Effector memory CD8-positive, alpha-beta T cell (primary cell): ENCODE measurements at regions not wholly inside any gene's neighbourhood (a gene's known extent, or its start where the extent isn't known, plus 50 kb on each side); places are given as distances from the start of the nearest gene placed in this dataset.
"Not testable (repeated sequence)": the region's sequence is repeated elsewhere in the genome, so short reads cannot be mapped to it uniquely, and the experiment has no call there.

Experiments used
- ATAC-seq: fragments of 150-1000 bp; cut with Tn5 transposase; replicated peaks from 2 replicates; pipeline ENCODE4 v1.10.0; 2021; ENCODE audit warnings: mild to moderate bottlenecking, moderate library complexity
- DNase-seq, 3 experiments: peaks; one replicate each; pipeline ENCODE4 v3.0.0; 2021
- H3K27ac Mint-ChIP-seq, 2 donors: one replicate each; pipeline ENCODE4 v1.8.0; 2022; ENCODE audit warnings: mild to moderate bottlenecking in 2 of 2, mixed read lengths in 2 of 2, moderate library complexity in 2 of 2
- H3K27me3 Mint-ChIP-seq, 2 donors: one replicate each; pipeline ENCODE4 v1.8.0; 2022; ENCODE audit warnings: mixed read lengths in 2 of 2
- H3K36me3 Mint-ChIP-seq: one replicate; pipeline ENCODE4 v1.8.0; 2022; ENCODE audit warnings: mild to moderate bottlenecking, moderate library complexity, mixed read lengths; ENCODE audit not compliant: insufficient read depth
- H3K4me1 Mint-ChIP-seq, 2 donors: one replicate each; pipeline ENCODE4 v1.8.0; 2022; ENCODE audit warnings: low read depth in 2 of 2, mixed read lengths in 2 of 2
- H3K4me3 Mint-ChIP-seq, 2 donors: one replicate each; pipeline ENCODE4 v1.8.0; 2022; ENCODE audit warnings: mild to moderate bottlenecking in 2 of 2, mixed read lengths in 2 of 2, moderate library complexity in 2 of 2
- H3K9me3 Mint-ChIP-seq, 2 donors: one replicate each; pipeline ENCODE4 v1.8.0; 2022; ENCODE audit warnings: mixed read lengths in 2 of 2

DNA sequence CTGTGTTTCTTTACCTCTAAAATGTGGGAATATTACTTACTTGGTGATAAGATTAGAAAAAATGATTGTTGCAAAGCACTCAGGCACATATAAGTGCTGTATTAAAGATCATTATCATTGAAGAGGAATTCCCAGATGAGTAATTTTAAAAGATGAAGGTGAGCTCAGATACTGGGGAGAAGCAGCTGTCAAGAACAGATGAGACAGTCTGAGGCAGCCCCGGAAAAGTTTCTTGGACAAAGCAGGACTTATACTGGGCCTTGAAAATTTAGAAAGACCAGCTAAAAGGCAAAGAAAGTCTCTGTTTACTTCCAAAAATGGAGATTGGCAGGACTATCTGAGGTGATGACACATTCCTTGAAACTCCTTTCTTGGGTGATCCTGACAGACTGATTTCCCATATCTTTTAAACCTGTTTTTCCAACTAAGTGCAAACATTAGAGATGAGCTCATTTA is 93.8 kb upstream of the MARCKS start:
- Mint-ChIP-seq H3K27ac (no peak overlapping the region), H3K4me3 (no peak overlapping the region), H3K27me3 (no peaks in the 10 kb centered on the region), H3K36me3 (no peaks in the 10 kb centered on the region), H3K4me1 (no peaks in the 10 kb centered on the region), H3K9me3 (no peaks in the 10 kb centered on the region)
- ATAC-seq = no peak
- no peak for DNase-seq

- no peak for DNase-seq
Measured at GRCh38 chr6:113763876-113764275, 93.3 kb upstream of the MARCKS start.

DNA sequence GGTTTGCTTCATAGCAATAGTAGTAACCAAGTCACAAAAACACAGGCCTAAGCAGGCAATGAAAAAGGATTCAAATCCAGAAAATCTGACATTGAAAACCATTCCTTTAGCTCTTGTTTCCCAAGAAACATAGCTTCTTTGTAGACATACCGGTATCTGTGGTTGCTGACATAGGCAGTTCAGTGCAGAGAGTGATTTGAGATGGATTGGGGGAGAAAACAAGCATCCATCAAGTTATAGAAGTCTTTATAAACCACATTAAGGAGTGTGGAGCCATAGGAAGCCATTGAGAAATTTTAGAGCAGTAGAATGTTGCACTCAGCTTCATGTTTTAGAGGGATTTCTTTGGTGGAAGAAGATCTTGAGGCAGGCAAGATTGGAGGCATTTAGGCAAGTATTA is 91.2 kb upstream of the MARCKS start:
- Mint-ChIP-seq H3K4me3 (no peak overlapping the region), H3K27ac (no peak overlapping the region), H3K9me3 (no peaks in the 10 kb centered on the region), H3K36me3 (peaks cover 2% of the 10 kb centered on the region), H3K27me3 (no peaks in the 10 kb centered on the region), H3K4me1 (no peaks in the 10 kb centered on the region)
- ATAC-seq (no peak), DNase-seq (no peak)

More at GRCh38 chr6:113763876-113764275, 93.3 kb upstream of the MARCKS start:
- no peaks in the 10 kb centered on the region for H3K36me3 Mint-ChIP-seq
- no peak for ATAC-seq
- no peaks in the 10 kb centered on the region for H3K27me3 Mint-ChIP-seq
- H3K4me1 Mint-ChIP-seq = no peaks in the 10 kb centered on the region
- no peak overlapping the region for H3K4me3 Mint-ChIP-seq
- no peaks in the 10 kb centered on the region for H3K9me3 Mint-ChIP-seq
- no peak overlapping the region for H3K27ac Mint-ChIP-seq

- DNase-seq = no peak
- Mint-ChIP-seq H3K36me3 (peaks cover 2% of the 10 kb centered on the region), H3K27me3 (no peaks in the 10 kb centered on the region), H3K4me1 (no peaks in the 10 kb centered on the region), H3K4me3 (no peak overlapping the region), H3K9me3 (no peaks in the 10 kb centered on the region), H3K27ac (no peak overlapping the region)
- ATAC-seq = no peak
Measured at GRCh38 chr6:113767985-113768384, 89.2 kb upstream of the MARCKS start.

GRCh38 chr6:113772961-113773360 is 84.2 kb upstream of the MARCKS start:
- Mint-ChIP-seq H3K9me3 (no peaks in the 10 kb centered on the region), H3K4me3 (no peak overlapping the region), H3K36me3 (peaks cover 2% of the 10 kb centered on the region), H3K27ac (no peak overlapping the region), H3K4me1 (no peaks in the 10 kb centered on the region), H3K27me3 (no peaks in the 10 kb centered on the region)
- DNase-seq (no peak), ATAC-seq (no peak)

GRCh38 chr6:113774127-113774825 is 82.9 kb upstream of the MARCKS start:
- DNase-seq (no peak), ATAC-seq (no peak)
- no peaks in the 10 kb centered on the region for H3K9me3 Mint-ChIP-seq
- H3K4me1 Mint-ChIP-seq = no peaks in the 10 kb centered on the region
- no peaks in the 10 kb centered on the region for H3K27me3 Mint-ChIP-seq
- H3K36me3 Mint-ChIP-seq = no peaks in the 10 kb centered on the region
- no peak overlapping the region for H3K4me3 Mint-ChIP-seq
- H3K27ac Mint-ChIP-seq = no peak overlapping the region

DNA sequence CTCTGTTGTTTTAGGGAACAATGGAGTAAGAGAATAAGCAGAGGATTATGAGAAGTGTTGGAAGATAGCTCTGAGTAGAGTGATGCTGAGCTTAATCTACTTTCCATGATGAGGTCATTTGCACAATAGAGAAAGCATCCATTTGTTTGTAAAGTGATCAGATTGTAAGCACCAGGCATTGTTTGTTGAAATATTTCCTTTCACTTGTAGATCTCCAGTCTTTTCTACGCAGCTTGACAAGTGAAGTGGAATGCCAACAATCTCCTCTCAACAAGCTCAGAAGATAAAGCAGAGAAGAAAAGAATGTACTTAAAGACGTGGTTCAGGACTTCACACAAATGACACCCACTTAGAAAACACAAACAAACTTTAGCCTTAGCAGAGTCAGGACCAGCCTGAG is 80.1 kb upstream of the MARCKS start:
- H3K4me1 Mint-ChIP-seq = no peaks in the 10 kb centered on the region
- ATAC-seq = no peak
- DNase-seq = no peak
- no peaks in the 10 kb centered on the region for H3K36me3 Mint-ChIP-seq
- H3K27ac Mint-ChIP-seq = no peak overlapping the region
- H3K9me3 Mint-ChIP-seq = no peaks in the 10 kb centered on the region
- no peaks in the 10 kb centered on the region for H3K27me3 Mint-ChIP-seq
- no peak overlapping the region for H3K4me3 Mint-ChIP-seq

GRCh38 chr6:113777601-113778000 is 79.5 kb upstream of the MARCKS start:
- DNase-seq (no peak), ATAC-seq (no peak)
- no peaks in the 10 kb centered on the region for H3K9me3 Mint-ChIP-seq
- H3K27me3 Mint-ChIP-seq = no peaks in the 10 kb centered on the region
- H3K4me3 Mint-ChIP-seq = no peak overlapping the region
- no peaks in the 10 kb centered on the region for H3K4me1 Mint-ChIP-seq
- H3K36me3 Mint-ChIP-seq = no peaks in the 10 kb centered on the region
- no peak overlapping the region for H3K27ac Mint-ChIP-seq

DNA sequence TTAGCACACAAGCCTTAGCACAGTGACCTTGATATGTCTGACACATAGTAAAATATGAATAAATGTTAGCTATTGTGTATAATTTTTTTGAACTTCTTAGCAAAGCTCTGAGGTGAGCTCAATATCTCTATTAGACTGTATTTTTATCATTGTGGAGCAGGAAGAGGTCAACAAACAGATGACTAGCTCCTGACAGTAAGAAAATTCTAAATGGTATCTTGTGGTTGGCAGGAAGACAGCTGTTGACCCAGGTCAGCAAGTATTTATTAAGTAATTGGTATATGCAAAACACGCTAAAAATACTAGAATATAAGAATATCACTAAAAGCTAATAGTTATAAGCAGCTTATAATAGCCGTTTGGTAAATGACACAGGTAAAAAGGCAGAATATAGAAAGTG is 77.5 kb upstream of the MARCKS start:
- Mint-ChIP-seq H3K36me3 (no peaks in the 10 kb centered on the region), H3K27ac (no peak overlapping the region), H3K27me3 (no peaks in the 10 kb centered on the region), H3K9me3 (no peaks in the 10 kb centered on the region), H3K4me1 (no peaks in the 10 kb centered on the region), H3K4me3 (no peak overlapping the region)
- DNase-seq (no peak), ATAC-seq (no peak)

- Mint-ChIP-seq H3K36me3 (no peaks in the 10 kb centered on the region), H3K4me1 (no peaks in the 10 kb centered on the region), H3K9me3 (no peaks in the 10 kb centered on the region), H3K27ac (no peak overlapping the region), H3K27me3 (no peaks in the 10 kb centered on the region), H3K4me3 (no peak overlapping the region)
- no peak for ATAC-seq
- no peak for DNase-seq
Measured at GRCh38 chr6:113782636-113783035, 74.5 kb upstream of the MARCKS start.

DNA sequence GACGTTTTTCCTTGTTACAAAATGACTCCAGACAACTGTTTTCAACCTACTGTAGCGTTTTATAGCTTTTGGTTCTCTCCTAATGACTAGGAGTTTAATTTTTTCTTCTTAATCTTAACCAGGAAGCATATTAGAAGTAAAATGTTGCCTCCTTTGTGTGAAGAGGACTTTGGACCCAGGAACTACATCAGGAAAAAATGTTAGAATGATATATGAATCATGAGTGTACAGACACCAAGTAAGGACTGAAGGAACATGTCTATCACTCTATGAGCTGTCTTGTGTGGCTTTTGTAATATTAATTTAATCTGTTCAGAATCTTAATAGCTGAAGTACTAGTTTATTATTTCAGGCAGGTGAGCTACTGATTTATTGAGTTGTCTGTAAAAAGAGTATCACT is 71.0 kb upstream of the MARCKS start:
- Mint-ChIP-seq H3K27me3 (no peaks in the 10 kb centered on the region), H3K27ac (no peak overlapping the region), H3K4me3 (no peak overlapping the region), H3K9me3 (no peaks in the 10 kb centered on the region), H3K4me1 (no peaks in the 10 kb centered on the region), H3K36me3 (no peaks in the 10 kb centered on the region)
- DNase-seq (no peak), ATAC-seq (no peak)

DNA sequence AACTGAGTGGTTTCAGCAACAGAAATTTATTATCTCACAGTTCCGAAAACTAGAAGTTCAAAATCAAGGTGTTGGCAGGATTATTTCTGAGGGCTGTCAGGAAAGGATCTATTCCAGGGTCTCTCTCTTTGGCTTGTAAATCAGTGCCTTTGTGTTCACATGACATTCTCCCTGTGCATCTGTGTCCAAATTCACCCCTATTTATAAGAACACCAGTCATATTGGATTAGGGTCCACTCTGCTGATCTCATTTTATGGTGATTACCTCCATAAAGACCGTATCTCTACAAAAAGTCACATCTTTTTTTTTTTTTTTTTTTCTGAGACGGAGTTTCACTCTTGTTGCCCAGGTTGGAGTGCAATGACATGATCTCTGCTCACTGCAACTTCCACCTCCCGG is 68.6 kb upstream of the MARCKS start:
- Mint-ChIP-seq H3K4me3 (no peak overlapping the region), H3K27ac (no peak overlapping the region), H3K4me1 (no peaks in the 10 kb centered on the region), H3K36me3 (no peaks in the 10 kb centered on the region), H3K27me3 (no peaks in the 10 kb centered on the region), H3K9me3 (no peaks in the 10 kb centered on the region)
- ATAC-seq (no peak), DNase-seq (no peak)

- ATAC-seq, H3K4me1 Mint-ChIP-seq, H3K9me3 Mint-ChIP-seq, H3K4me3 Mint-ChIP-seq, H3K27ac Mint-ChIP-seq, H3K36me3 Mint-ChIP-seq, DNase-seq: not testable (repeated sequence)
- peaks cover 7 to 10% of the 10 kb centered on the region in 2 donors for H3K27me3 Mint-ChIP-seq
Measured at GRCh38 chr6:113791225-113791624, 65.9 kb upstream of the MARCKS start.

- DNase-seq, H3K27ac Mint-ChIP-seq, H3K4me3 Mint-ChIP-seq, H3K9me3 Mint-ChIP-seq, ATAC-seq, H3K4me1 Mint-ChIP-seq, H3K36me3 Mint-ChIP-seq: not testable (repeated sequence)
- peaks cover 9 to 12% of the 10 kb centered on the region in 2 donors for H3K27me3 Mint-ChIP-seq
Measured at GRCh38 chr6:113795371-113795770, 61.8 kb upstream of the MARCKS start.

DNA sequence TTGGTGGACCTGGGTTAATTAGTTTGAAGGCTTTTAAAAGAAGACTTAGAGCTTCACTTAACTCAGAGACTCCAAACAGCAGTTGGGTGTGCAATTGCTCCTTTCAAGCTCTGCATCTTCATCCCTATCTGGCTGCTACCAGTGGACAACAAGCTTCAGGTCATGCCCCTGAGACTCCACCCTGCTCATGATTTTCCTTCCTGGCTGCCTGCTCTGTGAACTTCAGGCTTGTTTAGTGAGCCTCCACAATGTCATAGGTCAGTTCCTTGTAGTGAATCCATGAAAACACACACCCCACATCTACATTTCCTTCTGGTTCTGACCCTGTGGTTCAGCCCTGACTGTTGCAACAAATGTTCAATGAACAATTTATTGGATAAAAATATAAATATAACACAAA is 61.1 kb upstream of the MARCKS start:
- Mint-ChIP-seq H3K27me3 (peaks cover 13 to 17% of the 10 kb centered on the region in 2 donors), H3K4me3 (no peak overlapping the region), H3K36me3 (peaks cover 3% of the 10 kb centered on the region), H3K9me3 (peaks cover 0 to 4% of the 10 kb centered on the region in 2 donors), H3K27ac (no peak overlapping the region), H3K4me1 (no peaks in the 10 kb centered on the region)
- no peak for ATAC-seq
- no peak for DNase-seq
